Nephron (organoid): ENCODE measurements at regions not wholly inside any gene's neighbourhood (a gene's known extent, or its start where the extent isn't known, plus 50 kb on each side); places are given as distances from the start of the nearest gene placed in this dataset.
A peak's percentile ranks its signal among the peaks of the same experiment; 100 is the strongest.

Experiments
- H3K27ac Mint-ChIP-seq, 3 experiments: 2 replicates each; pipeline ENCODE4 v1.8.0; 2020; ENCODE audit warnings: mixed read lengths in 3 of 3, mild to moderate bottlenecking in 2 of 3, moderate library complexity in 1 of 3
- H3K27me3 Mint-ChIP-seq: 2 replicates; pipeline ENCODE4 v1.8.0; 2021; ENCODE audit warnings: low read depth, mild to moderate bottlenecking, moderate library complexity, mixed read lengths
- H3K36me3 Mint-ChIP-seq: 2 replicates; pipeline ENCODE4 v1.8.0; 2020; ENCODE audit warnings: low read depth, mixed read lengths
- H3K4me1 Mint-ChIP-seq: 2 replicates; pipeline ENCODE4 v1.8.0; 2020; ENCODE audit warnings: mixed read lengths
- H3K4me3 Mint-ChIP-seq, 3 experiments: 2 replicates each; pipeline ENCODE4 v1.8.0; 2020; ENCODE audit warnings: mild to moderate bottlenecking in 3 of 3, mixed read lengths in 3 of 3, moderate library complexity in 2 of 3
- H3K9me3 Mint-ChIP-seq: 2 replicates; pipeline ENCODE4 v1.8.0; 2020; ENCODE audit warnings: mixed read lengths
- CTCF ChIP-seq, 3 experiments: fragments of 200-600 bp; sonication (generic); IDR thresholded peaks; one replicate each; pipeline ENCODE4 v1.5.0; 2021; ENCODE audit warnings: antibody characterized with exemption in 3 of 3; ENCODE audit not compliant: unreplicated experiment in 3 of 3

GRCh38 chr13:80988391-80989151, 647.6 kb upstream of the SPRY2 start:
- Mint-ChIP-seq H3K4me3 (no peak overlapping the region), H3K27ac (no peak overlapping the region), H3K4me1 (no peaks in the 10 kb centered on the region), H3K36me3 (no peaks in the 10 kb centered on the region), H3K27me3 (no peaks in the 10 kb centered on the region), H3K9me3 (peaks cover 36% of the 10 kb centered on the region)
- no peak for TF ChIP-seq CTCF (IDR thresholded peaks at IDR 0.05; ENCODE audit: unreplicated experiment in 3 of 3)

GRCh38 chr13:80979035-80979641, 638.2 kb upstream of the SPRY2 start:
- peaks cover 2% of the 10 kb centered on the region for H3K9me3 Mint-ChIP-seq
- no peaks in the 10 kb centered on the region for H3K27me3 Mint-ChIP-seq
- H3K27ac Mint-ChIP-seq, result no peak overlapping the region

GRCh38 chr13:80977168-80977567, 636.2 kb upstream of the SPRY2 start:
- no peak overlapping the region for H3K27ac Mint-ChIP-seq
- TF ChIP-seq CTCF (IDR thresholded peaks at IDR 0.05; ENCODE audit: unreplicated experiment in 3 of 3), result no peak
- no peaks in the 10 kb centered on the region for H3K27me3 Mint-ChIP-seq
- no peak overlapping the region for H3K4me3 Mint-ChIP-seq
- H3K4me1 Mint-ChIP-seq, result no peaks in the 10 kb centered on the region
- H3K9me3 Mint-ChIP-seq, result peaks cover 2% of the 10 kb centered on the region
- no peaks in the 10 kb centered on the region for H3K36me3 Mint-ChIP-seq

More at GRCh38 chr13:80979035-80979641, 638.2 kb upstream of the SPRY2 start:
- peak; percentile 80 to 82 (median 80) for TF ChIP-seq CTCF (IDR thresholded peaks at IDR 0.05; ENCODE audit: unreplicated experiment in 3 of 3)
- H3K4me1 Mint-ChIP-seq, result no peaks in the 10 kb centered on the region
- H3K36me3 Mint-ChIP-seq, result no peaks in the 10 kb centered on the region
- no peak overlapping the region for H3K4me3 Mint-ChIP-seq

- H3K27me3 Mint-ChIP-seq, result no peaks in the 10 kb centered on the region
These were observed 635.0 kb upstream of the SPRY2 start for GRCh38 chr13:80975903-80976302.

GRCh38 chr13:80973721-80974120, 632.8 kb upstream of the SPRY2 start:
- Mint-ChIP-seq H3K4me1 (no peaks in the 10 kb centered on the region), H3K4me3 (no peak overlapping the region), H3K27ac (no peak overlapping the region), H3K36me3 (no peaks in the 10 kb centered on the region), H3K9me3 (no peaks in the 10 kb centered on the region), H3K27me3 (no peaks in the 10 kb centered on the region)
- TF ChIP-seq CTCF (IDR thresholded peaks at IDR 0.05; ENCODE audit: unreplicated experiment in 3 of 3), result no peak

More at GRCh38 chr13:80975903-80976302, 635.0 kb upstream of the SPRY2 start:
- Mint-ChIP-seq H3K9me3 (peaks cover 2% of the 10 kb centered on the region), H3K36me3 (no peaks in the 10 kb centered on the region), H3K4me3 (no peak overlapping the region), H3K27ac (no peak overlapping the region), H3K4me1 (no peaks in the 10 kb centered on the region)
- no peak for TF ChIP-seq CTCF (IDR thresholded peaks at IDR 0.05; ENCODE audit: unreplicated experiment in 3 of 3)
